Esophagus muscularis mucosa (tissue), 4 donors: ENCODE measurements at regions not wholly inside any gene's neighbourhood (a gene's known extent, or its start where the extent isn't known, plus 50 kb on each side); places are given as distances from the start of the nearest gene placed in this dataset.
"Not testable (repeated sequence)": the region's sequence is repeated elsewhere in the genome, so short reads cannot be mapped to it uniquely, and the experiment has no call there.

Source experiments
- DNase-seq: peaks from one replicate; pipeline ENCODE4 v3.0.0-alpha.2; 2017; ENCODE audit errors: extremely low spot score
- H3K27ac ChIP-seq, 4 donors: fragments of 200-600 bp; sonication (generic); replicated peaks in 1 of 4; 1 replicate in 3 of 4; 2 replicates in 1 of 4; pipeline ENCODE4 v1.5.1; 2016 to 2019; ENCODE audit warnings: mild to moderate bottlenecking in 1 of 4
- H3K27me3 ChIP-seq, 4 donors: fragments of 200-600 bp; sonication (generic); one replicate each; pipeline versions ENCODE4 v1.5.1 to v1.6.0; 2016 to 2019
- H3K36me3 ChIP-seq, 4 donors: fragments of 200-600 bp; sonication (generic); one replicate each; pipeline ENCODE4 v1.5.1; 2016 to 2019
- H3K4me1 ChIP-seq, 4 donors: fragments of 200-600 bp; sonication (generic); one replicate each; pipeline ENCODE4 v1.5.1; 2016 to 2019
- H3K4me3 ChIP-seq, 4 donors: fragments of 200-600 bp; sonication (generic); 1 replicate in 2 of 4; 2 replicates in 2 of 4; pipeline ENCODE4 v1.5.1; 2016 to 2019; ENCODE audit warnings: mild to moderate bottlenecking in 4 of 4, moderate library complexity in 1 of 4
- H3K9me3 ChIP-seq, 4 donors: fragments of 200-600 bp; sonication (generic); 1 replicate in 3 of 4; 2 replicates in 1 of 4; pipeline ENCODE4 v1.5.1; 2016 to 2019
- POLR2AphosphoS5 ChIP-seq, 2 donors: sonication (generic); formaldehyde crosslinking; IDR thresholded peaks; one replicate each; pipeline ENCODE4 v1.6.1; 2017; ENCODE audit warnings: antibody characterized with exemption in 2 of 2
- WGBS: methylation state at CpG from one replicate; pipeline ENCODE4 v1.1.5; 2018; 5-methylcytosine and 5-hydroxymethylcytosine counted together
- intact Hi-C: fragments of 100-400 bp; cut with DNase I; formaldehyde crosslinking; loops from one replicate; pipeline ENCODE4 v1.15.1; 2023
- TF ChIP-seq, protein P1 (sequence below), 3 experiments: fragments of 200-600 bp in 2 of 3; fragments of 450-650 bp in 1 of 3; sonication (generic) in 2 of 3; IDR thresholded peaks; one replicate each; pipeline ENCODE4 v1.5.1; 2017 to 2019; ENCODE audit warnings: antibody characterized with exemption in 3 of 3, mild to moderate bottlenecking in 2 of 3, moderate library complexity in 1 of 3

DNA sequence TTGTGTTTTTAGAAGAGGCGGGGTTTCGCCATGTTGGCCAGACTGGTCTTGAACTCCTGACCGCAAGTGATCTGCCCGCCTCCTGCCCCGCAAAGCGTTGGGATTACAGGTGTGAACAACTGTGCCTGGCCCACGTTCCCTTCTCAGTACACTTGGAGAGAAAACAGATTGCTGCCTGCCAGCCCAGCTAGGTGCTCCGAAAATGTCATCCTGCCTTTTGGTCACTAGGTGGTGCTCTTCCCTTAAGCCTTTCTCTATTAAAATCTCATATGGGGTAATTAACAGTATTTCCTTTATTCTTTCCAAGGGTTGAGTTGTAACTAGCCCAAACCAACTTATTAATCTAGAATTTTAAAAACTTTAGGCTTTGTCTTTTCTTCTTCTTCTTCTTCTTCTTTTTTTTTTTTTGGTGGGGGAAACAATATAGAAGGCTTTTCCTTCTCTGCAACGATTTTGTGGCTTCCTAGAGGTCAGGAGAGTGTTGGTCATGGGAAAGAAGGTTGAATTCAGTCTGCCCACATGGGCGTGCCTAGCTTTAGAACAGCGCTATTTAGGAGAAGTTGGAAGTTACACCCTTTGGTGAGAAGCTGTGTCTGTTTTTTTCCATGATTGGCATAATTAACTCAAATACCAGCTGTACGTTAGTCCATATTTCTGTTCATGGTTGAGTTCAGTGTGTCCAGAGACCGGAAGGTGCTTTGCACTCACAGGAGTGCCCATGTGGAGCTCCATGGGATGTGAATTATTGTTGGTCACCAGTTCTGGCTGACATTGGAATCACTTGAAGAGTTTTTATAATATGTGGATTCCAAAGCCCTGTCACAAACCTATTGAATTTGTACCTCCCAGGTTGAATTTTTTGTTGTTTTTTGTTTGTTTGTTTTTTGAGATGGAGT is 110.1 kb downstream of the LAT start:
- H3K9me3 ChIP-seq, H3K4me3 ChIP-seq, DNase-seq, H3K36me3 ChIP-seq, H3K27ac ChIP-seq, intact Hi-C loops, H3K27me3 ChIP-seq: not testable (repeated sequence)
- WGBS = 22% methylated on average over 7 of the region's 13 CpGs
- TF ChIP-seq, protein P1, sequence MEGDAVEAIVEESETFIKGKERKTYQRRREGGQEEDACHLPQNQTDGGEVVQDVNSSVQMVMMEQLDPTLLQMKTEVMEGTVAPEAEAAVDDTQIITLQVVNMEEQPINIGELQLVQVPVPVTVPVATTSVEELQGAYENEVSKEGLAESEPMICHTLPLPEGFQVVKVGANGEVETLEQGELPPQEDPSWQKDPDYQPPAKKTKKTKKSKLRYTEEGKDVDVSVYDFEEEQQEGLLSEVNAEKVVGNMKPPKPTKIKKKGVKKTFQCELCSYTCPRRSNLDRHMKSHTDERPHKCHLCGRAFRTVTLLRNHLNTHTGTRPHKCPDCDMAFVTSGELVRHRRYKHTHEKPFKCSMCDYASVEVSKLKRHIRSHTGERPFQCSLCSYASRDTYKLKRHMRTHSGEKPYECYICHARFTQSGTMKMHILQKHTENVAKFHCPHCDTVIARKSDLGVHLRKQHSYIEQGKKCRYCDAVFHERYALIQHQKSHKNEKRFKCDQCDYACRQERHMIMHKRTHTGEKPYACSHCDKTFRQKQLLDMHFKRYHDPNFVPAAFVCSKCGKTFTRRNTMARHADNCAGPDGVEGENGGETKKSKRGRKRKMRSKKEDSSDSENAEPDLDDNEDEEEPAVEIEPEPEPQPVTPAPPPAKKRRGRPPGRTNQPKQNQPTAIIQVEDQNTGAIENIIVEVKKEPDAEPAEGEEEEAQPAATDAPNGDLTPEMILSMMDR (IDR thresholded peaks at IDR 0.05) = peak in 2 of 3 experiments; percentile 28 to 42
- H3K4me1 ChIP-seq = peaks cover 0 to 12% (median 3%) of the 10 kb centered on the region in 4 donors

DNA sequence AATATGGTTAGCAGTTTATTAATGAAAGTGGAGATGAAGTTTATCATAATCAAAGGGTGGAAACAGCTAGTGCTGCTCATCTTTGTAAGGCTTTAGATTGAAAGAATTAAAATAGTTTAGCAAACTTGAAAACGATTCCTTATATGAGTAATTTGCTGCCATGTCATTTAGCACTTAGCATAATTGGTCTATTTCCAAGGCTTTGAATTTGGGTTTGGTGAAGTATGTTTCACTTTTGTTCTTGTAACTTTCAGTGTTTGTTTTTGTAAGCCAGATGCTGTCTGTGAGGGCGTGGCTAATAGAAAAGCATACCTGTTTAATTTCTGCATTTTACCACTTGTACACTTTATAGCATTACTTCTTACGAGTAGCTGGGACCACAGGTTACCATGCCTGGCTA is 109.5 kb downstream of the LAT start:
- WGBS = 34% methylated on average over 3 of the region's 3 CpGs
- H3K4me1 ChIP-seq = peaks cover 0 to 12% (median 3%) of the 10 kb centered on the region in 4 donors
- intact Hi-C loops, H3K9me3 ChIP-seq, H3K36me3 ChIP-seq, H3K27ac ChIP-seq, H3K27me3 ChIP-seq, DNase-seq, H3K4me3 ChIP-seq: not testable (repeated sequence)

DNA sequence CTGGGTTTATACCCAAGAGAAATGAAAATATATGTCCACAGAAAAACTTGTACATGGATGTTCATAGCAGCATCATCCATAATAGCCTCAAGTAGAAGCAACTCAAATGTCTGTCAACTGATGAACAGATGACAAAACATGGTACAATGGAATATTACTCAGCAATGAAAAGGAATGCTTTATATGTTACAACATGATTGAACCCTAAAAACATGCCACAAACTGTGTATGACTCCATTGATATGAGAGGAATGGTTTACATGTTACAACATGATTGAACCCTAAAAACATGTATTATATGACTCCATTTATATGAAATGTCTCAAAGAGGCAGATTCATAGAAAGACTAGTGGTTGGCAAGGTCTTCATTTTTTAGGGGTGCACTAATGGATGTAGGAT is 104.8 kb downstream of the LAT start:
- peaks cover 0 to 15% (median 4%) of the 10 kb centered on the region in 4 donors for H3K36me3 ChIP-seq
- intact Hi-C loops, H3K4me1 ChIP-seq, H3K9me3 ChIP-seq, H3K4me3 ChIP-seq, H3K27me3 ChIP-seq, H3K27ac ChIP-seq, DNase-seq: not testable (repeated sequence)

GRCh38 chr16:29087673-29088072 is 102.8 kb downstream of the LAT start:
- H3K9me3 ChIP-seq, H3K27me3 ChIP-seq, H3K4me1 ChIP-seq, H3K4me3 ChIP-seq, H3K27ac ChIP-seq, intact Hi-C loops, DNase-seq: not testable (repeated sequence)
- H3K36me3 ChIP-seq = peaks cover 0 to 15% (median 4%) of the 10 kb centered on the region in 4 donors
- WGBS = 84% methylated on average over 4 of the region's 4 CpGs

DNA sequence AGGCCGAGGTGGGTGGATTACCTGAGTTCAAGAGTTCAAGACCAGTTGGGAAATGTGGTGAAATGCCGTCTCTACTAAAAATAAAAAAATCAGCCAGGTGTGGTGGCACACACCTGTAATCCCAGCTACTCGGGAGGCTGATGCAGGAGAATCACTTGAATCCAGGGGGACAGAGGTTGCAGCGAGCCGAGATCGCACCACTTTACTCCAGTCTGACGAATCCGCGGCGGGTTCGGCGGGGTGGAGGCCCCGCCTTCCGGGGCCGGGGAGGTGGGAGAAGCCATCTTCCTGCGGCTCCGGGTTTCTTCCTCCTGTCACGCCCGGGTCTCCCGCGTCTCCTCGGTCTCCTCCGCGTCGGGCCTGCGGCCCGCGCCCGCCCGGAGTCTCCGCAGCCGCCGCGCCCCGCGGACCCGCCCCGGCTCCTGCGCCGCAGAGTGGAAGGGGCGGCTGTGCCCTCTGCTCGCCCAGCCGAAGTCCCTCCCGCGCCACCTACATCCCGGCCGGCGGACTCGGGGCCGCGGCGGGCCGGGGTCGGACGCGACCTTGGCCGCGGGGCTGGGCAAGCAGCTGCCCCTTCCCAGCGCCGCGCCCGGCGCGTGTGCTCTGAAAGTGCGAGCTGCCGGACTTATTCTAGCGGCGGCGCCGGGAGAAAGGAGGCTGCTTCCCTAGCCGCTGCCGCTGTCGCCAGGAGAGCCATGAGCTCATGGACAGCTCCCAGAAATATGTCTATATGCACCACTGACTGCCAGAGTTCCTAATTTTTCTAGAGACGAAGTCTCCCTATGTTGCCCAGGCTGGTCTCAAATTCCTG is 97.2 kb downstream of the LAT start:
- H3K27ac ChIP-seq = peak overlapping the region in 3 of 4 donors; percentile 59 to 69 (median 65)
- 14% methylated on average over 8 of the region's 74 CpGs for WGBS

GRCh38 chr16:29074554-29075402 is 89.9 kb downstream of the LAT start:
- H3K36me3 ChIP-seq, DNase-seq, intact Hi-C loops, H3K27me3 ChIP-seq, H3K9me3 ChIP-seq: not testable (repeated sequence)
- TF ChIP-seq POLR2AphosphoS5 (IDR thresholded peaks at IDR 0.05) = peak; percentile 25 to 32
- peak overlapping the region; percentile 48 to 54 (median 52) for H3K4me3 ChIP-seq
- peak overlapping the region; percentile 73 to 84 (median 79) for H3K27ac ChIP-seq
- WGBS = 33% methylated on average over 24 of the region's 38 CpGs
- H3K4me1 ChIP-seq = peaks cover 4 to 16% (median 7%) of the 10 kb centered on the region in 4 donors

More for the DNA sequence above, 97.2 kb downstream of the LAT start:
- Histone ChIP-seq H3K4me3 (peak overlapping the region; percentile 46 to 57 (median 51)), H3K36me3 (peaks cover 0 to 15% (median 3%) of the 10 kb centered on the region in 4 donors)
- H3K27me3 ChIP-seq, H3K4me1 ChIP-seq, intact Hi-C loops, H3K9me3 ChIP-seq, DNase-seq: not testable (repeated sequence)

DNA sequence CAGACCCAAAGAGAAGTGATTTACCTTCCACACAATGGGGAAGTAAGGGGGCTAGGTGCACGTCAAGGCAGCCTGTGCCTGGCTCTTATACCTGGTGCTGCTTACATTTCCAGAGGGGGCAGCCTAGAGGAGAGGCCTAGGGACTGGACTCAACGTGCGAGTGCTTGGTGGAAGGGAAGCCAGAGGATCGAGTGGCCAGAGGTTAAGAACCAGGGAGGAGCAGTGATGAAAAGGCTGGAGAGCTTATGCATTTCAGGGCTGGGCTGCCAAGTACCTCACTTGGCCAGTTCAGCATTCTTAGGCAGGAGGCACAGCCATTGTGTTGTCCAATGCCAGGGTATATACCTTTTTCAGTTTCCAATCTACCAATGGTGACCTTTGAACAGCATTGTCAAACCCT is 77.4 kb downstream of the LAT start:
- DNase-seq, intact Hi-C loops, H3K4me1 ChIP-seq, H3K4me3 ChIP-seq, H3K27me3 ChIP-seq, H3K27ac ChIP-seq, H3K9me3 ChIP-seq, H3K36me3 ChIP-seq: not testable (repeated sequence)
- no CpG with 5 or more reads among the region's 4 CpGs for WGBS

DNA sequence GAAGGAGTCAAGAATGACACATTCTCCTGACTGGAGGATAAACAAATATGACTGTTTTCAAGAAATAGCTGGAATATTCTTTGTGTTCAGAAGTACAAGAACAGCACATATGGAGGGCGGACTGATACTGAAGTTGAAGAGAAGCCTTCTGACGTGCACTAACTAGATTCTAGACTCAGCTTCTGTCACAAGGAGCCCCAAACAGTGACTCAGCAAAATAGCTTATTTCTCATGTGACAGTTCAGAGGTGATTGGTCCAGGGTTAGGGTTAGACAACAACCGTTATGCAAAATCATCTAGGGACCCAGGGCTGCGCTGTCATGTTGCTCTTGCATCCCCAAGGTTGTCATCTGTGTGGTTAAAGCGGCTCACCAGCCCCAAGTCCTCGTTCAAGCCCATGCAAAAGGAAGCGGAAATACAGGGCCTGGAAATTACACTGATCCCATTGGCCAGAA is 76.6 kb downstream of the LAT start:
- intact Hi-C loops, DNase-seq, H3K27ac ChIP-seq, H3K9me3 ChIP-seq, H3K27me3 ChIP-seq, H3K4me3 ChIP-seq, H3K4me1 ChIP-seq, H3K36me3 ChIP-seq: not testable (repeated sequence)
- no CpG with 5 or more reads among the region's 7 CpGs for WGBS

- H3K4me3 ChIP-seq, H3K9me3 ChIP-seq, H3K36me3 ChIP-seq, H3K27ac ChIP-seq, H3K4me1 ChIP-seq, DNase-seq, H3K27me3 ChIP-seq, intact Hi-C loops: not testable (repeated sequence)
- WGBS = no CpG with 5 or more reads among the region's 53 CpGs
Observed at GRCh38 chr16:29060022-29060810, 75.4 kb downstream of the LAT start.

DNA sequence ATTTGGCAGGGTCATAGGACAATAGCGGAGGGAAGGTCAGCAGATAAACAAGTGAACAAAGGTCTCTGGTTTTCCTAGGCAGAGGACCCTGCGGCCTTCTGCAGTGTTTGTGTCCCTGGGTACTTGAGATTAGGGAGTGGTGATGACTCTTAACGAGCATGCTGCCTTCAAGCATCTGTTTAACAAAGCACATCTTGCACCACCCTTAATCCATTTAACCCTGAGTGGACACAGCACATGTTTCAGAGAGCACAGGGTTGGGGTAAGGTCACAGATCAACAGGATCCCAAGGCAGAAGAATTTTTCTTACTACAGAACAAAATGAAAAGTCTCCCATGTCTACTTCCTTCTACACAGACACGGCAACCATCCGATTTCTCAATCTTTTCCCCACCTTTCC is 74.7 kb downstream of the LAT start:
- H3K27ac ChIP-seq, DNase-seq, intact Hi-C loops, H3K36me3 ChIP-seq, H3K4me3 ChIP-seq, H3K4me1 ChIP-seq, H3K27me3 ChIP-seq, H3K9me3 ChIP-seq: not testable (repeated sequence)
- no CpG with 5 or more reads among the region's 5 CpGs for WGBS
